Activated T-helper 1 cell treated with anti-CD3 and anti-CD28 coated beads, Interleukin-2, amount 50 U/mL, for 16 hours (primary cell): ENCODE measurements at regions not wholly inside any gene's neighbourhood (a gene's known extent, or its start where the extent isn't known, plus 50 kb on each side); places are given as distances from the start of the nearest gene placed in this dataset.

Source experiments
- DNase-seq, 2 donors: peaks; one replicate each; pipeline ENCODE4 v3.0.0-alpha.2; 2020; ENCODE audit warnings: low read depth in 1 of 2, low spot score in 1 of 2

GRCh38 chr12:107439026-107439738 lies 246.4 kb upstream of the PWP1 start:
- DNase-seq = no peak

- DNase-seq = no peak
Observed at GRCh38 chr12:107440606-107441005, 245.0 kb upstream of the PWP1 start.

DNA sequence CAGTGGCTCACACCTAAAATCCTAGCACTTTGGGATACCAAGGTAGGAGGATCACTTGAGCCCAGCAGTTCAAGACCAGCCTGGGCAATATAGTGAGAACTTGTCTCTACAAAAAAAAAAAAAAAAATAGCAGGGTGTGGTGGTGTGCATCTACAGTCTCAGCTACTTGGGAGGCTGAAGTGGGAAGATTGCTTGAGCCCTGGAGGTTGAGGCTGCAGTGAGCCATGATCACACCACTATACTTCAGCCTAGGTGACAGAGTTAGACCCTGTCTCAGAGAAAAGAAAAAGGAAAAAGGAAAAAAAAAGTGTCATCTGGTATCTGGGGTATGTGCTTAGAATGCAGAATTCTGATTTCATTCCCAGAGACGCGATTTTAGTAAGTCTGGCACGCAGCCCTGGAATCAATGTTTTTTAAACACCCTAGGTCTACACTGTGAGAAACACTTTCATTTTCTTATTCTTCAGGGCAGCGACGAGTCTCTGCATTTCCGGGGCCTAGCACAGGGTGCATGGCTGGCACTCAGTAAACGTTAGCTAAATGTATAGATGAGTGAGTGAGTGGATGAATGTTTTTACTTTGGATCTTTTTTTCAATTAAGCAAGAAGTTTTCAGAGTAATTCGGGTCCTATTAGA lies 243.8 kb upstream of the PWP1 start:
- no peak for DNase-seq

DNA sequence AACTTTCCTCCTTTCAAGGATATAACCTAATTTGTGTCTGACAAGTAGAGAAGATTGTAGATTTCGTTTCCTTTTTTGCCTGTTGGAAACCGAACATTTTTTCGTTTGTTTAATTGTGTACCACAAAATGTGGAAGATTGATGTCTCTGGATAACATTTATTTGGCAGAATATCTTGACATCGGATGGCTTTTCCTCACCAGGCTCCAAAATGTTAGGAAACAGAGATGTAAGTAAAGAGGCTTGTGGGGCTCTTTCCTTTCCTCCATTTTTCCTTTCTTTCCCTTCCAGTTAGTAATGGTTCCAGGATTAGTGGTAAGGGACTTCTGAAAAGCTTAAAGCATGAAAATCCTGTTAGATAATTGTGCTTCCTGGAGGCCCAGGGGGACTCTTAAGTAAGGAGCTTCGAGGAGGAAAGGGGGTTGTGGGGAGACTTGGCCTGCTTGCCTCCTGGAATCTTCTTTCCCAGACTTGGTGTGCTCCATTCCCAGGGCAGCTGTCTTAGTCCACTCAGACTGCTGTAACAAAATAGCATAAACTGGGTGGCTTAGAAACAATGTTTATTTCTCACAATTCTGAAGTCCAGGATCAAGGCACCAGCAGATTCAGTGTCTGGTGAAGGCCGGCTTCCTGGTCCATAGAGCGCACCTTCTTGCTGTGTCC lies 243.1 kb upstream of the PWP1 start:
- DNase-seq = no peak

GRCh38 chr12:107443320-107444090 lies 242.1 kb upstream of the PWP1 start:
- no peak for DNase-seq

DNA sequence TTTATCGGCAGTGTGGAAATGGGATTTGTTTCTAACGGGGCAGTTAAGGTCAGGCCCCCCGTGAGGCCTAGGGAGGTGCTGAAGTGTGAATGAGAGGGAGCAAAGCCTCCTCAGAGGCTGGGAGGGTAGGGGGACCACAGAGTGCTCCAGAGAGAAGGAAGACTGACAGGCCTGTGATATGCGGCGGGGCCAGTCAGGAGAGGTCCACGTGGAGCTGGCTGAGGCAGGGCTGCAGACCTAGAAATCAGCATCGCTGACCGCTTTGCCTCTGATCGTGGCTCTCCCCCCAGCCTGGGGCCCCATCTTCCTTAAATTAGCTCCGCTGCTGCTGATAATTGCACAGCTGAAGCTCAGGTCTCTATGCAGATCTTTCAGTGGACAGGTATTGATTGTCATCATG lies 240.8 kb upstream of the PWP1 start:
- no peak for DNase-seq

- no peak for DNase-seq
Observed at GRCh38 chr12:107446476-107446875, 239.1 kb upstream of the PWP1 start.

DNA sequence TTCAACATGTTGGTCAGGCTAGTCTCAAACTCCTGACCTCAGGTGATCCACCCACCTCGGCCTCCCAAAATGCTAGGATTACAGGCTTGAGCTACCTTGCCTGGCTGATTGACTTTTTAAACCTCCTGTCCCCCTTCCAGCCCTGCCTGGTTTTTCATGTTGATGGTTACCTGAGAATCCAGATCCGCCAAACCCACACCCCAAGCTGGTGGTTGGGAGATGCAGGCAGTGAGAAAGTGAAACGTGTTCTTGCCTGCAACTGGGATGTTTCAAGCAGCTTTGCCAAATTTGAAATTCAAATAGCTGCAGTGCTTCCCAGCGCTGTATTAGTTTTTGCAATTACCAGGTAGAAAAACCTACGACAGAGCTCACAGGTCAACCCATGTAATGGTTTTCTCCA lies 238.3 kb upstream of the PWP1 start:
- no peak for DNase-seq

- DNase-seq = no peak
Observed at GRCh38 chr12:107448198-107448597, 237.4 kb upstream of the PWP1 start.

DNA sequence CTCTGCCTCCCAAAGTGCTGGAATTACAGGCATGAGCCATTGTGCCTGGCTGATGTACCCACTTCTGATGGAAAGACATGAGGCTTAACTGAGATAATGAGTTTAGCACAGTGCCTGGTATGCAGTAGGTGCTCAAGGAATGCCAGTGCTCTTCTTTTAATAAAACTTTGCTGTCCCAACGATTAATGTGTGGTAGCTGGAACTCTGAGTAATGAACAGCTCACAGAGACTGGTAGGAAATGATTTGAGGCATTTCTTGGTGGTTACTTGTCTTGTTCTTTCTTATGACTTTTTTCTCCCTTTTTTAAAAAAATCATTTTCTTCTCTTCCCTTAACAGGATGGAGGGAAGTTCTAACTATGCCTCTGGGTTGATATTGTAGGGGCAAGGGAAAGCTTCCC lies 235.7 kb upstream of the PWP1 start:
- no peak for DNase-seq

- no peak for DNase-seq
Observed at GRCh38 chr12:107450541-107450940, 235.1 kb upstream of the PWP1 start.

DNA sequence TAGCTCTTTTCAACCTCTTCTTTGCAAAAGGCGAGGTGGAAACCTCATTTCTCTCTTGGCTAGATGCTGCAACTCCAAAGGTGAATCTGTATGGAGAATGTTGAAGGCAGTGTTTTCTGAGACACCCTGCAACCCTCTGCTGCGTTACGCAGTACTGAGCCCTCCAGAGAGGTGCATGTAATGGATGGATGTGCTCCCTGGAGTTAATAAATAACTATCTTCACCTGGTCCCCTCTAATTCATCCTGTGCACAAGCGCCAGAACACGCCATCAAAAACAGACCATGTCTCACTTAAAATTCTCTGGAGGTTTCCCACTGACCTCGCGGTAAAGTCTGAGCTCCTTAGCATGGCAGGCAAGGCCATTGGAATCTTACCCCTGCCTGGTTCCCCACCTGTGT lies 234.4 kb upstream of the PWP1 start:
- no peak for DNase-seq

GRCh38 chr12:107454109-107454830 lies 231.3 kb upstream of the PWP1 start:
- DNase-seq = no peak

- no peak for DNase-seq
Observed at GRCh38 chr12:107457362-107457935, 228.2 kb upstream of the PWP1 start.

GRCh38 chr12:107458163-107458562 lies 227.4 kb upstream of the PWP1 start:
- DNase-seq = no peak

DNA sequence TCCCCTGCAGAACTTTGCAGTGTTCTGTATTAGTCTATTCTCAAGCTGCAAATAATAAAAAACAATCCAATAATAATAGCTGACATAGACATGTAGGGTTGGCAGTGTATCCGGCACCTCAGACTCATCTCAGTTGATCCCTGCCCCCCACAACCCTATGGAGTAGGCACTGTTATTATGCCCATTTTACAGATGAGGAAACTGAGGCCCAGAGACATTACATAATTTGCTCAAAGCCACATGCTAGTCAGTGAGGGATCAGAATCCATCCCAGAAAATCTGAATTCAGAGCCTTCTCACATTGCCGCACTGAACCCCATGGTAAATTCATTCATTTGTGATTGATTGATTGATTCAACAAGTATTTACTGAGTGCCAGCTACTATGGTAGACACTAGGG lies 226.6 kb upstream of the PWP1 start:
- DNase-seq = no peak

DNA sequence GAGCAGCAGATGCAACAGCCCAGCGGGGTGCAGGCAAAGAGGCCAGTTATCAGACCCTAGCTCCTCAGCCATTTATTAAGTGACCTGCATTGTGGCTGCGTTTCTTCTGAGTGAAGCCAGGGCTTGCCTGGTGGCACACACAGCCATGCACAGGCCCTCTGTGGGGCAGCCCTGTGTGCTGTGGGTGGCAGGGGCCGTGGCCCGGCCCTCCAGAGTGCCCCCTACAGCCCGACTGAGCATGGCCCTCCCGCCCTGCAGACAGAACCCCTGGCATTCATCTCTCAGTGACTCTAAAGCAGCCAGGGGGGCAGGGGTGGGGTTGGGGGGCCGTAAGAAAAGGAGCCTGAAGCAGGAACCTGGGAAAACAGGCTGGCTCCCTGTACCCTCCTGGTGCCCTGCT lies 226.0 kb upstream of the PWP1 start:
- no peak for DNase-seq

GRCh38 chr12:107461222-107461975 lies 224.2 kb upstream of the PWP1 start:
- DNase-seq = no peak

- no peak for DNase-seq
Observed at GRCh38 chr12:107462428-107463332, 222.9 kb upstream of the PWP1 start.
